Ectodermal cell (in vitro differentiated cells): ENCODE measurements at regions not wholly inside any gene's neighbourhood (a gene's known extent, or its start where the extent isn't known, plus 50 kb on each side); places are given as distances from the start of the nearest gene placed in this dataset.

ENCODE experiments used
- H3K27ac ChIP-seq: 2 replicates; pipeline ENCODE4 v1.7.0; 2013; ENCODE audit warnings: mild to moderate bottlenecking, low read depth, low read length; ENCODE audit not compliant: insufficient read depth, poor library complexity, severe bottlenecking
- H3K27me3 ChIP-seq: 2 replicates; pipeline ENCODE4 v1.7.0; 2013; ENCODE audit warnings: mild to moderate bottlenecking, low read length; ENCODE audit not compliant: insufficient read depth, control insufficient read depth, poor library complexity, severe bottlenecking
- H3K36me3 ChIP-seq: one replicate; pipeline ENCODE4 v1.7.0; 2013; ENCODE audit warnings: low read length; ENCODE audit not compliant: control insufficient read depth, insufficient read depth
- H3K4me1 ChIP-seq: one replicate; pipeline ENCODE4 v1.7.0; 2013; ENCODE audit warnings: low read length; ENCODE audit not compliant: control insufficient read depth, insufficient read depth
- H3K4me3 ChIP-seq: 2 replicates; pipeline ENCODE4 v1.7.0; 2013; ENCODE audit warnings: low read depth, low read length, control low read depth; ENCODE audit not compliant: insufficient read depth
- H3K9me3 ChIP-seq: 2 replicates; pipeline ENCODE4 v1.7.0; 2013; ENCODE audit warnings: mild to moderate bottlenecking, low read length, moderate library complexity; ENCODE audit not compliant: control insufficient read depth
- WGBS, 2 experiments: methylation state at CpG; one replicate each; pipeline ENCODE4 v1.1.7; 2013; ENCODE audit warnings: missing lambda C conversion rate in 2 of 2; 5-methylcytosine and 5-hydroxymethylcytosine counted together

GRCh38 chr17:51347851-51348584, 87.7 kb downstream of the UTP18 start:
- Histone ChIP-seq H3K27ac (no peak overlapping the region), H3K4me1 (peaks cover 5% of the 10 kb centered on the region), H3K36me3 (no peaks in the 10 kb centered on the region), H3K4me3 (no peak overlapping the region), H3K9me3 (no peaks in the 10 kb centered on the region), H3K27me3 (no peaks in the 10 kb centered on the region)
- 95 to 97% methylated on average over 4 to 5 of the region's 5 CpGs for WGBS, 2 experiments

- 73 to 80% methylated on average over 6 of the region's 6 CpGs for WGBS, 2 experiments
- Histone ChIP-seq H3K27ac (no peak overlapping the region), H3K36me3 (no peaks in the 10 kb centered on the region), H3K27me3 (no peaks in the 10 kb centered on the region), H3K4me3 (no peak overlapping the region), H3K4me1 (peaks cover 5% of the 10 kb centered on the region), H3K9me3 (no peaks in the 10 kb centered on the region)
Measured at GRCh38 chr17:51351080-51351479, 90.7 kb downstream of the UTP18 start.

DNA sequence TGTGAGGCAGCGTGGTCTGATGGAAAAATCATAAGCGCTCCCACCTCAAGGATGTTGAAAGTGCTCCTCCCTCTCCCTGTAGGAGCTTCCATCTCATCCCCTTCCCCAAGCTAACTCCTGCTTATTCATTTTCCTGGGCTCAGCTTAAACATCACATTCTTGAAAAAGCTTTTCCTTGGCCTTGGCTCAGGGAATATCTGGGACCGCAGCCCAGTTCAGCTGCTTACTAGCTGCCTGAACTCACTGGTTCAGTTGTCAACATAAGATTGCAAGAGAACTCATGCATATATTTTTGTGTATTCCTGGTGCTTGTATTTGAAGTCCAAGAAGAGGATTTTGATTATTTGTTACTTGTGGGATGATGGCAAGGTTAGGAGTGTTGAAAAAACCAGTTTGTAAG, 91.5 kb downstream of the UTP18 start:
- no peaks in the 10 kb centered on the region for H3K9me3 ChIP-seq
- H3K27me3 ChIP-seq = no peaks in the 10 kb centered on the region
- 93 to 98% methylated on average over 3 of the region's 3 CpGs for WGBS, 2 experiments
- no peaks in the 10 kb centered on the region for H3K36me3 ChIP-seq
- no peak overlapping the region for H3K27ac ChIP-seq
- peaks cover 5% of the 10 kb centered on the region for H3K4me1 ChIP-seq
- H3K4me3 ChIP-seq = no peak overlapping the region

GRCh38 chr17:51352798-51353197, 92.5 kb downstream of the UTP18 start:
- WGBS, 2 experiments = 95 to 100% methylated on average over 1 of the region's 1 CpG
- Histone ChIP-seq H3K4me1 (peaks cover 5% of the 10 kb centered on the region), H3K9me3 (no peaks in the 10 kb centered on the region), H3K27me3 (no peaks in the 10 kb centered on the region), H3K36me3 (no peaks in the 10 kb centered on the region), H3K4me3 (no peak overlapping the region), H3K27ac (no peak overlapping the region)

DNA sequence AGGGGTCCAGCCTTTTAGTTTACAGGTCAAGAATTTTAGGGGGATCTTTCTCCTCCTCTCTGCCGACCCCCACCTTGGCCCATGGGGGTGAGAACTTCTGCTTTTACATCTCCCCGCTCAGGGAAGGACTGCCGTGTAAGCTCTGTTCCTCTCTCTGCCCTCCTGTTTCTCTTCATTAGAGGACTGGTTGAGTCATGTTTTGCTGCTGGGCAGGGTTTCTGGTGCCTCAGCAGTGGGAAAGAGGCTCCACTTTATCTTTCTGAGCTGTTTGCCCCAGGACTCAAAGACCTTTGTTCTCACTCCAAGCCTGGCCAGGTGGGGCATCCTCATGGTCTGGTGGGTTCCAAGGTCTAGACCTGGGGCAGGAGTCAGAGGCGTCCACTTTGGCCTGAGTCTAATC, 93.0 kb downstream of the UTP18 start:
- Histone ChIP-seq H3K4me1 (peaks cover 5% of the 10 kb centered on the region), H3K4me3 (no peak overlapping the region), H3K27ac (no peak overlapping the region), H3K27me3 (no peaks in the 10 kb centered on the region), H3K9me3 (no peaks in the 10 kb centered on the region), H3K36me3 (no peaks in the 10 kb centered on the region)
- WGBS, 2 experiments = 87 to 92% methylated on average over 4 of the region's 4 CpGs

DNA sequence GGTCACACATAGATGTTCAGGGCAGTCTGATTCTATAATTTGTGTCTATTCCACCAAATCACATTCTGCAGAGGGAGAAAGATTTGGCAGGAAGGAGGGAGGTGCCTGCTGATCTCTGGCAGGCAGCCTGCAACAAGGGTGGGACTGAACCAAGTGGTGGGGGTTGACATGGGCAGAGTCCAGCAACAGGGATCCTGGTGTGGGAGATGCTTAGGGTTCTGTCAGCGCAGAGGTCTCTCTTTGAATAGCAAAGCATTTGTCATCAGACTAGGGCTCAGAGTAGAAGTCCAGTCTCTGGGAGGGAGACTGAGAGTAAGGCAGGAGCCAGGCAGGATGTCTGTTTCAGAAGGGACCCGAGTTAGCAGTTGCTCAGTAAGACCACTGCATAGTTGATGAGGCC, 94.6 kb downstream of the UTP18 start:
- Histone ChIP-seq H3K27ac (no peak overlapping the region), H3K4me1 (peaks cover 5% of the 10 kb centered on the region), H3K4me3 (no peak overlapping the region), H3K36me3 (no peaks in the 10 kb centered on the region), H3K27me3 (no peaks in the 10 kb centered on the region), H3K9me3 (no peaks in the 10 kb centered on the region)
- WGBS, 2 experiments = 88 to 93% methylated on average over 2 of the region's 2 CpGs

- 85 to 88% methylated on average over 18 of the region's 18 CpGs for WGBS, 2 experiments
- H3K27me3 ChIP-seq = no peaks in the 10 kb centered on the region
- no peaks in the 10 kb centered on the region for H3K36me3 ChIP-seq
- H3K4me1 ChIP-seq = peaks cover 5% of the 10 kb centered on the region
- H3K4me3 ChIP-seq = no peak overlapping the region
- no peak overlapping the region for H3K27ac ChIP-seq
- H3K9me3 ChIP-seq = no peaks in the 10 kb centered on the region
Measured at GRCh38 chr17:51355441-51356410, 95.4 kb downstream of the UTP18 start.

- H3K4me3 ChIP-seq = no peak overlapping the region
- no peaks in the 10 kb centered on the region for H3K27me3 ChIP-seq
- peaks cover 8% of the 10 kb centered on the region for H3K4me1 ChIP-seq
- no peak overlapping the region for H3K27ac ChIP-seq
- no peaks in the 10 kb centered on the region for H3K36me3 ChIP-seq
- WGBS, 2 experiments = 94 to 98% methylated on average over 4 of the region's 4 CpGs
- H3K9me3 ChIP-seq = no peaks in the 10 kb centered on the region
Measured at GRCh38 chr17:51359055-51359454, 98.7 kb downstream of the UTP18 start.

DNA sequence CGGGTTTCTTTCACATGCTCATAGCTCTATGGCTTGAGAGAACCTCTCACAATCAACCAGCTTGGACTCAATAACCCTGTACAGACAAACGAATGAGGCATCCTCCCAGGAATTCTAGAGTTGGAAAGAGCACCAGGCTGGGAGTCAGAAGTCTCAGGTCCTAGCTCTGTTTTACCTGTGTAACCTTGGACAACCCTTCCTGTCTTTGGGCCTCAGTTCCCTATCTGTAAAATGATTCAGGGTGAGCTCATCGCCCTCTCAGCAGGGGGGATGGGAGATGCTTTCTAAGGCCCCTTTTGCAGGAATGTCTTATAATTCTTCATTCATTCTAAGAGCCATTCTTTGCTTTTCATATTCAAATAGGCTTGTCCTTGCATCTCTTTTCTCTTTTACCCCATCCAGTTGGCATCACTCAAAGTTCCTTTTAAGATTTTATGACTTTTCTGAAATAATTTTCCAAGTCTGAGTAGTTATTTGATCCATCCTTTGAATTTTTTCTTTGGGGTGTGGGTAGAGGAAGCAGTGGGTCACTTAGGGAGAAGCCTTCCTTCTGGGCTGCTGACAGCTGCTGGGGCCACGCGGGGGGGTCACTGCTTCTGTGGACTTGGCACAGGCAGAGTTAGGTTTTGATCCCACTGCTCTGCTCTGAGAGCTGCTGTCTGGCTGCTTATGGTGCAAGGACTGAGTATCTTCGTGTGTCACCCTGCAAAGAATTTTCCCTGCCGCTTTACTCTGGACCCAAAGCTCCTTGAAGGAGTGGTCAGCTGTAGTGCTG, 102.7 kb downstream of the UTP18 start:
- H3K4me1 ChIP-seq = peaks cover 8% of the 10 kb centered on the region
- H3K27me3 ChIP-seq = no peaks in the 10 kb centered on the region
- no peak overlapping the region for H3K4me3 ChIP-seq
- H3K36me3 ChIP-seq = no peaks in the 10 kb centered on the region
- 41 to 49% methylated on average over 7 of the region's 7 CpGs for WGBS, 2 experiments
- H3K27ac ChIP-seq = no peak overlapping the region
- H3K9me3 ChIP-seq = no peaks in the 10 kb centered on the region

DNA sequence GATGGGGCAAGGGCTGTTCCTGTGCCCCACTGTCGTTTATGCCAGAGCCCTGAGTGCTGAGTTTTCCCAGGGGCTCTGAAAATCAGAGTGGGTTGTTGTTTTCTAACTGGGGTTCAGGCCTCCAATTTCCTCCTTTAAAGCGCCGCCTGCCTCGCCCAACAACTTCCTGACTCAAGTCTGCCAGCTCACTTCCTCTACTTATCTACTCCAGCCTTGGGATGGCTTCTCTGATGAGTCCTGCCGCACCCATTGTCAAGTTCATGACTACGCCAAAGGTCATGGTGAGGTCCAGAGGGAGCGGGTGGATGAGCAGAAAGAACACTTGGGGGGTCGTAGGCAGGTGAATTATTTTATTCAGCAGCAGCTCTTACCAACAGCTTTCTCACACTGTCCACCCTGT, 104.7 kb downstream of the UTP18 start:
- Histone ChIP-seq H3K4me1 (peaks cover 8% of the 10 kb centered on the region), H3K4me3 (no peak overlapping the region)
- WGBS, 2 experiments = 91 to 95% methylated on average over 8 of the region's 8 CpGs

More for the DNA sequence above, 104.7 kb downstream of the UTP18 start:
- H3K9me3 ChIP-seq = no peaks in the 10 kb centered on the region
- no peak overlapping the region for H3K27ac ChIP-seq
- no peaks in the 10 kb centered on the region for H3K27me3 ChIP-seq
- no peaks in the 10 kb centered on the region for H3K36me3 ChIP-seq
